Psoas muscle (tissue), 7 donors: ENCODE measurements at regions not wholly inside any gene's neighbourhood (a gene's known extent, or its start where the extent isn't known, plus 50 kb on each side); places are given as distances from the start of the nearest gene placed in this dataset.

Source experiments
- ATAC-seq, 4 donors: fragments of 200-7000 bp; cut with Tn5 transposase; one replicate each; pipeline ENCODE4 v1.9.1; 2020; ENCODE audit warnings: moderate library complexity in 3 of 4, mild to moderate bottlenecking in 2 of 4
- DNase-seq, 2 donors: peaks; one replicate each; pipeline ENCODE4 v3.0.0-alpha.2; 2020
- H3K27ac ChIP-seq: fragments of 200-600 bp; one replicate; pipeline ENCODE4 v1.8.0; 2022
- H3K27me3 ChIP-seq, 3 donors: fragments of 200-600 bp in 1 of 3; one replicate each; pipeline versions ENCODE4 v1.6.1 to v1.8.0; 2013 to 2022; ENCODE audit warnings: low read length in 2 of 3, mild to moderate bottlenecking in 2 of 3, moderate library complexity in 1 of 3; ENCODE audit not compliant: insufficient read depth in 3 of 3
- H3K36me3 ChIP-seq, 2 donors: fragments of 200-600 bp in 1 of 2; one replicate each; pipeline versions ENCODE4 v1.6.1 to v1.8.0; 2013 to 2022; ENCODE audit warnings: low read depth in 1 of 2, mild to moderate bottlenecking in 1 of 2, moderate library complexity in 1 of 2; ENCODE audit not compliant: insufficient read depth in 1 of 2
- H3K4me1 ChIP-seq: fragments of 200-600 bp; one replicate; pipeline ENCODE4 v1.8.0; 2022
- H3K4me3 ChIP-seq: fragments of 200-600 bp; one replicate; pipeline ENCODE4 v1.8.0; 2022; ENCODE audit warnings: mild to moderate bottlenecking
- H3K9me3 ChIP-seq: fragments of 200-600 bp; one replicate; pipeline ENCODE4 v1.8.0; 2022
- WGBS, 3 donors: extraction: QIAGEN DNeasy Blood & Tissue Kit; methylation state at CpG; one replicate each; pipeline versions ENCODE4 v1.1.6 to v1.1.7; 2013; 5-methylcytosine and 5-hydroxymethylcytosine counted together
- intact Hi-C, 2 donors: fragments of 100-400 bp; cut with DNase I; formaldehyde crosslinking; loops; one replicate each; pipeline versions ENCODE4 v1.11.0 to v1.14.2; 2022
- TF ChIP-seq, protein P1 (sequence below): fragments of 200-600 bp; IDR thresholded peaks from one replicate; pipeline ENCODE4 v1.8.0; 2022; ENCODE audit warnings: antibody characterized with exemption
- donor health status: healthy with polysubstance abuse.
- donor health status: DM: no; HTN: no; CAD: no; lungs with moderate emphysema.
- donor health status: Bipolar disorder and iron deficiency.
- donor health status: healthy.
- donor health status: DM: yes; HTN: yes; CAD: no.
- donor health status: DM: no; HTN: no; CAD: no.
- donor health status: DM: yes; HTN: yes; CAD: no.

DNA sequence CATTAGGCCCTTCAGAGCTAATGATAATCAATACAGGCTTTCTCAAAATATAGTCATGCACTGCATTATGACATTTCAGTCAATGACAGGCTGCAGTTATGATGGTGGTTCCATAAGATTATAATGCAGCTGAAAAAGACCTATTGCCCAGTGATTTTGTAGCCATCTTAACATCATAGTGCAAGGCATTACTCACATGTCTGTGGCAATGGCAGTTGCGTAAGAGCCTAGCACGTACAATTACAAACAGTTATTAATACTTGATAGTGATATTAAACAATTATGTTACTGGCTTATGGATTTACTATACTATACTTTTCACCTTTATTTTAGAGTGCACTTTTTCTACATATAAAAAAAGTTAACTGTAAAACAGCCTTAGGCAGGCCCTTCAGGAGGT lies 214.8 kb downstream of the ISL1 start:
- no peaks in the 10 kb centered on the region for H3K27me3 ChIP-seq
- WGBS, 3 donors = 46 to 75% (median 49%) methylated on average over 2 of the region's 2 CpGs
- no peak for ATAC-seq

DNA sequence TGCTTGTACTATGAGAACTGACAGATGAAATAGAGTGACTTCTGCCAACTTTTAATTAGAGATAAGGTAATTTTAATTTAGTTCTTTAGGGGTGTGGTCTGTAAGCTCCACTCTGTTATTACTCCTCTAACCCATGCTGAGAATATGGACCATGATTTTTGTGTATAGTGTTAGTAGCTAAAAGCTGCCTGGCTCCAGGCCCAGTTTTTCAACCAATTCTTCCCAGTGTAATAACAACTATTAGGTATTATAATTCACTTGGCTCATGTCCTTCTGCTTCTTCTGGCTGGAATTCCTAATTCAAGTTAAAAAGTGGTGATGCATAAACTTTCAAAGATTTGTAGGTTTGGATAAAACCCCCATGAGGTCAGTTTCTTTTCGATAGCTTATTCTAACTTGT lies 216.3 kb downstream of the ISL1 start:
- intact Hi-C loops = no loop called here
- no peak for DNase-seq
- TF ChIP-seq, protein P1, sequence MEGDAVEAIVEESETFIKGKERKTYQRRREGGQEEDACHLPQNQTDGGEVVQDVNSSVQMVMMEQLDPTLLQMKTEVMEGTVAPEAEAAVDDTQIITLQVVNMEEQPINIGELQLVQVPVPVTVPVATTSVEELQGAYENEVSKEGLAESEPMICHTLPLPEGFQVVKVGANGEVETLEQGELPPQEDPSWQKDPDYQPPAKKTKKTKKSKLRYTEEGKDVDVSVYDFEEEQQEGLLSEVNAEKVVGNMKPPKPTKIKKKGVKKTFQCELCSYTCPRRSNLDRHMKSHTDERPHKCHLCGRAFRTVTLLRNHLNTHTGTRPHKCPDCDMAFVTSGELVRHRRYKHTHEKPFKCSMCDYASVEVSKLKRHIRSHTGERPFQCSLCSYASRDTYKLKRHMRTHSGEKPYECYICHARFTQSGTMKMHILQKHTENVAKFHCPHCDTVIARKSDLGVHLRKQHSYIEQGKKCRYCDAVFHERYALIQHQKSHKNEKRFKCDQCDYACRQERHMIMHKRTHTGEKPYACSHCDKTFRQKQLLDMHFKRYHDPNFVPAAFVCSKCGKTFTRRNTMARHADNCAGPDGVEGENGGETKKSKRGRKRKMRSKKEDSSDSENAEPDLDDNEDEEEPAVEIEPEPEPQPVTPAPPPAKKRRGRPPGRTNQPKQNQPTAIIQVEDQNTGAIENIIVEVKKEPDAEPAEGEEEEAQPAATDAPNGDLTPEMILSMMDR = no peak
- ATAC-seq = no peak
- no peaks in the 10 kb centered on the region for H3K27me3 ChIP-seq
- H3K9me3 ChIP-seq = no peaks in the 10 kb centered on the region
- WGBS, 3 donors = 75 to 84% (median 81%) methylated on average over 1 of the region's 1 CpG
- no peaks in the 10 kb centered on the region for H3K36me3 ChIP-seq
- no peak overlapping the region for H3K4me3 ChIP-seq
- no peak overlapping the region for H3K27ac ChIP-seq
- no peaks in the 10 kb centered on the region for H3K4me1 ChIP-seq

More for the DNA sequence above, 214.8 kb downstream of the ISL1 start:
- no peaks in the 10 kb centered on the region for H3K36me3 ChIP-seq
- no peak overlapping the region for H3K4me3 ChIP-seq
- DNase-seq = no peak
- TF ChIP-seq, protein P1 = no peak
- H3K27ac ChIP-seq = no peak overlapping the region
- intact Hi-C loops = no loop called here
- H3K9me3 ChIP-seq = no peaks in the 10 kb centered on the region
- no peaks in the 10 kb centered on the region for H3K4me1 ChIP-seq

DNA sequence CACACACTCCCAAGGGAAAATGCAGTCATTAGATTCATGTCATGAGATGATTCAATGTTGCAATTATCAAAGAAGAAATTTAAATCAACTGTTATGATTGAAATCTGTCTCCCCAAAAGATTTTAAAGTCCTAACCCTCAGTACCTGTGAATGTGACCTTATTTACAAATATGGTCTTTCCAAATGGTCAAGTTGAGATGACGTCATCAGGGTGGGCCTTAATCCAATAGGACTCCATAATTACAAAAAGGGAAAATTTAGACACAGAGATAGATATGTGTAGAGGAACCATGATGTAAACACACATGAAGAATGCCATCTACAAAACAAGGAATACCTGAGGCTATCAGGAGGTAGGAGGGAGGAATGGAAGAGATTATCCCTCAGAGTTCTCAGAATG lies 221.1 kb downstream of the ISL1 start:
- Histone ChIP-seq H3K27me3 (no peaks in the 10 kb centered on the region), H3K4me1 (no peaks in the 10 kb centered on the region), H3K9me3 (no peaks in the 10 kb centered on the region), H3K27ac (no peak overlapping the region), H3K4me3 (no peak overlapping the region), H3K36me3 (no peaks in the 10 kb centered on the region)
- intact Hi-C loops = no loop called here
- TF ChIP-seq, protein P1 = no peak
- WGBS, 3 donors = 26 to 76% (median 67%) methylated on average over 1 of the region's 1 CpG
- no peak for ATAC-seq
- no peak for DNase-seq

DNA sequence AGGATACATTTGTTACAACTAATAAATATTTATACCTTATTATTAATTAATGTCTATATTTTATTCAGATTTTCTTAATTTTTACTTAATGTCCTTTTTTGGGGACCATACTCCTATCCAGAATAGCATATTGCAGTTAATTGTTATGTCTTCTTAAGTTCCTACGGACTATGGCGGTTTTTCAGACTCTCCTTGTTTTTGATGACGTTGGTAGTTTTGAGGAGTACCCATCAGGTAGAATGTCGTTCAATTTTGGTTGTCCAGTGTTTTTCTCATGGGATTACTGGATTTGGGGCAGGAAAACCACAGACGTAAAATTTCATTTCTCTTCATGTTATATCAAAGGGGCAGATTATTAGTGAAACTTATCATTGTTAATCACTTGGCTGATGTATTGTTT lies 223.7 kb downstream of the ISL1 start:
- H3K27me3 ChIP-seq = no peaks in the 10 kb centered on the region
- TF ChIP-seq, protein P1 = no peak
- H3K27ac ChIP-seq = no peak overlapping the region
- H3K36me3 ChIP-seq = no peaks in the 10 kb centered on the region
- DNase-seq = no peak
- ATAC-seq = no peak
- H3K9me3 ChIP-seq = no peaks in the 10 kb centered on the region
- no peaks in the 10 kb centered on the region for H3K4me1 ChIP-seq
- no peak overlapping the region for H3K4me3 ChIP-seq
- intact Hi-C loops = no loop called here
- 83 to 85% (median 83%) methylated on average over 5 of the region's 5 CpGs for WGBS, 3 donors

DNA sequence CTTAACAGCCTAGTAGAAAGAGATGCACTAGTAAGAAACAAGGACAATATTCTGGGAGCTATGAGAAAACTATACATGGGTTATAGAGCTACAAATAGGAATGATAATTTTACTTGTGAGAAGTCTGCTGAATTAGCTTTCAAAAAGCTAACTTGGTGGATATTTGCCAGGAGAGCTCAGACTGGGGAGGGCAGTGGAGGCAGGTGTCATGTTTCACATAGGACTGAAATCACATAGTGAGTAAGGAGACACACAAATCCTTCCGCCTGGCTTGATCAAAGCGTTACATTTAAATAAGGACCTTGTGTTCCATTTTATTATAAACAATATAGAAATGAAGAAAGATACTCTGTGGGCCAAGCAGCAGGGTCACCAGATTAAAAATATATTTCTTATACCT lies 235.0 kb downstream of the ISL1 start:
- TF ChIP-seq, protein P1 = no peak
- H3K4me3 ChIP-seq = no peak overlapping the region
- no peaks in the 10 kb centered on the region for H3K9me3 ChIP-seq
- intact Hi-C loops = no loop called here
- no peak for ATAC-seq
- DNase-seq = no peak
- H3K4me1 ChIP-seq = no peaks in the 10 kb centered on the region
- no peak overlapping the region for H3K27ac ChIP-seq
- no peaks in the 10 kb centered on the region for H3K27me3 ChIP-seq
- H3K36me3 ChIP-seq = no peaks in the 10 kb centered on the region
- WGBS, 3 donors = 48 to 61% (median 51%) methylated on average over 2 of the region's 2 CpGs
